Fibroblast of skin of left biceps (primary cell): ENCODE measurements at regions not wholly inside any gene's neighbourhood (a gene's known extent, or its start where the extent isn't known, plus 50 kb on each side); places are given as distances from the start of the nearest gene placed in this dataset.

Source experiments
- DNase-seq, 2 experiments: peaks; one replicate each; pipeline ENCODE4 v3.0.0-alpha.2; 2013; ENCODE audit warnings: low read depth in 2 of 2

DNA sequence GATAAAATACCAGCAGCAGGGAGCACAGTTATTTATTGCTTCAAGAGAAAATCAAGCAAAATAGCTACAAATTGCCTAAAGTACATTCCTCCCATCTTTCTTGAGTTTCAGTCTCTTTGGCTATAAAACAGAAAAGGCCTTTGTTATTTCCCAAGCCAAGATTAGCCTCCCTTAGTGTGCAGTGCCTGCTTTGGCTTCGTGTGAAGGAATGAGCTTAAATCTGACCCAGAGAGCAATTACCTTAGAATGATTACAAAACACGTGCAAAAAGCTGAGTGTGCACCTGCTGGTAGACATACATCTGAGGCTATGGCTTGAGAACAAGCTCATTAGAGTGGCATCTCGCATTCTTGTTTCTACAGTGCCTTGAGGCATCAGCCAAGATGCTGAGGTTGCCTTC, 250.8 kb downstream of the C4orf33 start:
- DNase-seq: no peak

DNA sequence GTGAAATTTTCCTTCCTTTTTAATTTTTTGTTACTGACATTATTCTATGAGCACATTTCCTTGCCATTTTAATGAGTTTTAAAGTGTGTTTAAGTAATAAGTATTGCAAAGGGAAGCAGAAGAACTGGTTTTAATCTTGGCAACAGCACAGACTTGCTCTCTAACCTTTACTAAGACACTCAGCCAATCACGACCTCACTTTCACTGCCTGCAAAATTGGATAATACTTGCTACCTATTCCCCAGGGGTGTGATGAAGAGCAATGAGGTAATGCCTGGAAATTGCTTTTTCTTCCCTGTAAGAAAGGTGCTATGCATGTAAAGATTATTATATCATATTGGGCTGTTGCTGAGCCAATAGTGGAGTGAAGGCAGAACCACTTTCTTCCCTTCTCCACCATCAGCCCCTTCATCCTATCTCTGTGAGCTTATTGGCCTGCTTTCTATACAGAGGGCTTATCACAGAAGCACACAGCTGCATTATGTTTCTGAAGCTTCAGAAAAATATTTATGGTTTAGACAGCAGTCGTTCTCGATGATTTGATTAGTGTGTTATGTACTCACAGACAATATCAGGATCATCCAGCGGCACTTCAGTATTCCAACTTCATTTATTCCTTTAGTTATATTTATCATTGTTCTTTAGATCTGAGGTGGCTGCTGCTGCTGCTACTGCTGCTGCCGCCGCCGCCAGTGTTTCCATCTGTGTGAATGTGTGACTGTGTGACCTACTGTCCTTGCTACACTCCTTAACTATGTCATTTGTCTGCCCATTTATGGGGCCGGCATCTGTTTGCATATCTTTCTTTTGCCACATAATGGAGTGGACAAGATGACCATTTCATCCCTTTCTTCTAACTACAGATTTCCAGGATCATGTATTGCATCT, 255.1 kb downstream of the C4orf33 start:
- DNase-seq: no peak

DNA sequence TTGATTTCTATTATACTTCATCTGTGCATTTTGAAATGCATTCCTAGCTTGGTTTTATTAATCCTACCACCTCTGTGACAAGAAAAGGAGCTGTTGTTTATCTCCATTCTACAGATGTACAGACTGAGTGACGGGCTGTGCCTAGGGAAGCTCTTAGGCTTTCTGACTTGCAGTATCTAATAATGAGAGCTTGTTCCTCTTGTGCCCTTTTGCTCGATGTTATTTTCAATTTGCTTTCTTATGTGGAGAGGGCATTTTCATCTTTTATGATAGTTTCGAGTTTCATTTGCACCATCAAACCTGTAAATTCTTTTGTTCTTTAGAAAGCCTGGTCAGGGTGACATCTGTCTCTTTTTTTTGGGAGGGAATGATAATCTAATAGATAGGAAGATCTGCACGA, 256.5 kb downstream of the C4orf33 start:
- no peak for DNase-seq

DNA sequence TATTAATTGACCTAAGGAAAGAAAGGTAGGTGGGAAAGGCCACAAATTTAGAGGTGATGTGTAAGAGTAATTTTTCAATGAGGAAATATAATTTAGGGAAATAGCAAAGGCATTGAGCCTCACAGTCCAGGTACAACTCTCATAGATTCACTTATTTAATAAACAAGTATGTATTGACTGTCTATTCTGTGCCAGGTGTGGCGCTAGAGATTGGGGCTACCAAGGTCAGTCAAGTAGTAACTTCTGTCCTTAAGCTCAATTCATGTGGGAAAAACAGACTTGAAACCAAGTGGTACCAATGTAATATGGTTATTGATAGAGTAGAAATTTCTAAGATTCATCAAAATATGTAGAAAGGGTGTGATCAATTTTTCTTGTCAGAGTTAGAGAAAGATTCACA, 257.5 kb downstream of the C4orf33 start:
- no peak for DNase-seq

DNA sequence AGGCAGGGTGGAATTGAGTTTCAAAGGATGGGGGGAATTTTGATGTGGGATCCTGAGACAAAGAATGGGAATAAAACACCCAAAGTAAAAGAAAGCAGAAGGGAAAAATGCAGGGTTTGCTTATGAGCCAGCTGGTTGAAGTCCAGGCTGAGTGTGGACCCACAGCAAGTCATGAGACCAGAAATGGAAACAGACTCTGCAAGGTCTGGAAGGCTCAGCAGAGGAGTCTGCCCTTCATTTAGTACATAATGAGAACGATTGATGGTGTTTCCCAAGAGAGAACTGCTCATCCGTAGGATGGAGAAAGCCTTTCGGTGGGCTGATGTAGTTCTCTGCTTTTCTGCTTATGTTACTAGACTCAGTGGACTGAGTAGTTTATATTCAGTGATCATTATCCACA, 259.1 kb downstream of the C4orf33 start:
- DNase-seq: no peak

DNA sequence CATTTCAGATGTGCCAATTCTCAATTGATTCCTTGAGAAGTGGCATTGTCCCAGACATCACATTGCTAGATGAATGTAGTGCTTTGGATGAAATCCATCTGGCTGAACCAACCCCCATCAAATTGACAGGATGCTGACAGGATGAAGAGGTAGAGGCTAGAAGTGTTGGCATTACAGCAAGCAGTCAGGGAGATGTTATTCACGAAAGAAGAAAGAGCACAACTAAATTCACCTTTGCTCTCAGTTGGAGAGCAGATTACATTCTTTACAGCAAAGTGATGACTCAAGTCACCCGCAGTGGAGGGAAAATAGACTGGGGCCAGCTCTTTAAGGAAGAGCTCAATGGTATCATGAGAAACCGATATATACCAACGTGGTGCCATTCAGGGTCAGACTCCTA, 259.6 kb downstream of the C4orf33 start:
- no peak for DNase-seq

DNA sequence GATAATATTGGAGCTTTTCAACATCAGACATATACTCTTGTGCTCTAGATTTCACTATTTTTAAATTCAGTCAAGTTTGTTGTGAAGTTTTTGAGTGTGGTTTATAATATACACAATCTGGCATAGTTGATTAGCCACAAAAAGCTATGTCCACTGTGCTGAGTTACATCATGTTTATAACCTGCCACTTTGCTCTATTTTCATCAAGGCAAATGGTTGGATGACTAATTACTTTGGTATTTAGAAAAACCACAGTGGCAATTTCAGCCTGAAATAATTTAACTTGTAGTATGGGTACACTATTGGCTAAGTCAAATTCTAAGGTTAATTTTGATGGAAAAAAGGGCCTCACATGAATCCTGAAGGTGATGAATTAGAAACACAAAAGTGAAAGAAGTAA, 262.6 kb downstream of the C4orf33 start:
- peak; percentile 32 to 33 for DNase-seq

DNA sequence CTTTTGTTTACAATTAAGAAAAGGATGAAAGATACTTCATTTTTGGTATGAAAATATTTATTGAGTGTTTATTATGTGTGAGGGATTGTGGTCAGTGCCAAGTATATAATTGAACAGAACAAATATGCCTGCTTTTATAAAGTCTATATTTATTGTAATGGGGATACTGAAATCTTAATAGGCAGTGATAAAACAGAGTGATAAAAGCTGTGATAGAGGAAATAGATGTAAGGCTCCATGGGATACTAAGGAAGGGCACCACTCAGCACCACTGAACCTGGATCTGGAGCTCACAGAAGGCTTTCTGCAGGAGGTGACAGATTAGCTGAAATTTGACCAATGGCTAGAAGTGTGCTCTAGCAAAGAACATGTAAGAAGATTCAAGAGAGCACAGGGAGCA, 263.5 kb downstream of the C4orf33 start:
- DNase-seq: no peak

DNA sequence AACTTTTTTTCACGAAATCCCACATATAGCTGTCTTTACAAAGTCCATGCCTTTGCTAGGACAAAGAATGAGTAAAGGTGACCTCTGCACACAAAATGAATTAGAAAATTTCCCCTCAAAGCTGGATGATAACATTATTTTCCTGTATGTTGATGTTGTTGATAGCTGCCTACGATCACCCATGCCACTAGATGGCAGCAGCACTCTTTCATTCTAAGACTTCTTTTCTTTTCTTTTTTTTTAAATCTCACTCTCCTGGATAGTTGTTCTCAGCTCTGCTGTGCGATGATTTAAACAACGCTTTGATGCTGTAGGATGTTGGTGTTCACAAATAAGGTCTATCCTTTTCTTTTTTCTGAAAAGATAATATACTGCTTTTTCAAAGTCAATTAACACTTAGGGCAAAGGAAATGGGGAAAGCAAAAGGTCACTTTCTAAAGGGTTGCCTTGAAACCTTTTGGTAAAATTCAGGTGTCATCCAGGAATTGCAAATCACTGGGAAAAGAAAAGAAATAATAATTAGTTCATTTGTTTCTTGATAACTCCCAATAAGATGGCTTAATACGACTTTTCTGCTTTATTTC, 266.8 kb downstream of the C4orf33 start:
- DNase-seq: peak in 1 of 2 experiments; percentile 29

DNA sequence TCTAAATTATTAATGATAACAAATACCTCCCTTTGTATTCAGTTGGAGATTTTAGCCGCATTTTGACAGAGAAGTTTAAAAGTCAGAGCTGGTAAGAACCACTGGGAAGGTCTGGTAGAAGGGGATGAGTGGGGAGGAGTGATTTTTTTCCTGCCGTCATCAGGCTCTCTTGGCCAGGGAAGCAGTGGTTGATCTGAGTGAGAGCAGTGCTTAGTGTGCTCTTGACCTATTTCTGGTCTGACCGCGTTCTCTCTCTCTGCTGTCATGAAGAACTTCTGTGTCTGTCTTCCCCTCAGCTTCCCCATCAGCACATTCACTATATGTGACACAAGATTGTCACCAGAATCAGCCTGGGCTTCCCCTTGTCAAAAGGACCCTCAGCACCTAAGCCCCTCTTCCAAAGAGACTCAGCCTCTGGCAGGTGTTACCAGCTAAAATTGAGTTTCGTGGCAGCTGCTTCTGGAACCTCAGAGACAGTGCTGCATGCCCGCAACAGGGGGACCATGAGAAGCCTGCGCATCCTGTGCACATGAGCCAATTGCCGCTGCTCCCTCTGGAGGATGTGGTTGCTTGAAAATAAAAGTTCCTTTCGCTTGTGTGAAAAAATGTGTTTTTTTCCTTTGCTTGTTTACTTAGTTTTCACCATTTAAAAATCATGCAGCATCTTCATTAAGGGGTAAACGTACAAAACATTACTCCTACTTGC, 268.9 kb downstream of the C4orf33 start:
- no peak for DNase-seq

DNA sequence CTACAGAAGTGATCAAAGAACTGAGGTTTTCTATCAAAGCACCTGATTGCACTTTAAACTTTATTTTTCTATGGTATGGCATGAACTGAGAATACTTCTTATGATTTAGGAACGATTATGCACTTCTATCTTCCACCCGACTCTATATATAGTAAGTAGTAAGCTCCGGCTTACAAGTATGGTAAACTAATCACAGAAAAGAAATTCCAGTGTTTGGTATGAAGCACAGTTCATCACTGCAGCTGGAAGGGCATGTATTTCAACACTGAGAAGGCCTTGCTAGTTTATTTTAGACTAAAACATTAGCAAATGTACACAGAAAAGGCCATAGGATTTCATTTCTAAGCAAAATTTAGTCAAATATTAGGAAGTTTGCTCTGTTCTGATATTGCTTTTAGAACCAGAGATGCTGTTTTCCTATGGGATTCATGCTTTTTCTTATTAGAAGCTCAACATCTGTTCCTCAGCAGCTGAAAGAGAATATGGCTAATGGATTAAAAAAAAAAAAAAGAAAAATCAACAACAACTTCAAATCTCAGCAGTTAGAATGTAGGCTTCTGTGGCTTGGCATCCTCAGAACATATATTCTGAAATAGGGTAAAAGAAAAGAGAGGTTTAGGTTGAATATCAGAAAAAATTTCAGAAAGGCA, 273.5 kb downstream of the C4orf33 start:
- no peak for DNase-seq

DNA sequence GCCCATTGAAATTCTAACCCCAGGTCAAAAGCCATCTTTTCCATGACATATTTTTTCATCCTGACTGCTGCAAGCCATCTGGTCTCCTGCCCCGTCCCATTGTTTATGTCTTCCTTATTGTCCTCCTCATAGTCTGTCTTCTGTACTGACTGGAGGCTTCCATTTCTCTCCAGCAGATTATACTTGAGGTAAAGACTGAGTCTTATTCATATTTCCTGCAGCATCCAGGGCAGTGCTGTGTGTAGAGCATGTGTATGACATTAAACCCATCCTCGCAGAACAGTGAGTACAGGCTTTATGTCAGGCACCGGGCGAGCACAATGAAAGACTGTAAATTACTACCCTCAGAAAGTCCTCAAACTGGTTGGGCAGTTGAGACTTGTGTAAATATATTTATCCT, 275.1 kb downstream of the C4orf33 start:
- DNase-seq: no peak

DNA sequence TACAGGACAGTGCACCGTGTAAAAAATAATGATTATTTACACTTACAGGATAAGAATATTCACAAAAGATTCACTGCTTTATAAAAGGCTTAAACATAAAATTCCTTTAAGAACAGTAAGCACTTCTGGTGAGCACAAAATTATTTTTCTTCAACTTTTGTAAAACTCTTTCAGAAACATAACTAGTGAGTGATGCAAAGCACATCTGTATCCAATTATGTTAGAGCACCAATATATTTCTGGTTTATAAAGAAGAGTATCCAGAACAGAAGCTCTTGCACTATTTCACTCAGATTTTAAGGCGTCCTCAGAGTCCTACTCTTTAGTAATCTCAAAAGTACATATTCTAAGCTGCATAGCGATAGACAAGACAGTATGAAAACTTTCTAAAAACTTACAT, 276.0 kb downstream of the C4orf33 start:
- DNase-seq: no peak

DNA sequence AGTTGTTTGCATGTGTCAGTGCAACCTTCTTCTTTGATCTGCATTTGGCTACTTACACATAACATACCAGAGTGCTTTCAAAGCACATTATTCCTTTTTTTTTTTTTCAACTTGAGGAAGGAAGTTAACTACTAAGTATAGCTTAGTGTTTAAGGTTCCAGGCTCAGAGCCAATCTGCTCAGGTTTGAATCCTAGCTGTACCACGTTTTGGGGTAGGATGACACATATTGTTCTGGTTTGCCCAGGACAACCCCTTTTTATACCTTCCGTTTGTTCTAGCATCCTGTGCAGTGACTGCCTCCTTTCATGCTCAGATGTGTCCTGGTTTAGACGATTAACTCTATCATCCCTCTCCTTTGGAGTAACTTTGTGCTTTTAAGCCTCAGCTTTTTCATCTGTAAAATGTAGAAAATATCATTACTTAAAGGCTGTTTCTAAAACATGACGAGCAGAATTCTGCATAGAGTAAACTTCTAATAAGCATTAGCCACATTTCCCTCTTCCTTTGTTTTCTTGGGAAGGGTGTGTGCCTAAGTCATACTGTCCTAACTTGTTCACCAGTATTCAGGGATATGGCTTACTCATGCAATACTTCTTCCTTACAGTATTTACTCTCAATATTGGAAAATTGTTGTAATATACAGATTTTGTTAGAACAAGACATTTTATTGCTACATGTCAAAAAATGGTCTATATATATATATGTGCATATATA, 281.3 kb downstream of the C4orf33 start:
- no peak for DNase-seq

DNA sequence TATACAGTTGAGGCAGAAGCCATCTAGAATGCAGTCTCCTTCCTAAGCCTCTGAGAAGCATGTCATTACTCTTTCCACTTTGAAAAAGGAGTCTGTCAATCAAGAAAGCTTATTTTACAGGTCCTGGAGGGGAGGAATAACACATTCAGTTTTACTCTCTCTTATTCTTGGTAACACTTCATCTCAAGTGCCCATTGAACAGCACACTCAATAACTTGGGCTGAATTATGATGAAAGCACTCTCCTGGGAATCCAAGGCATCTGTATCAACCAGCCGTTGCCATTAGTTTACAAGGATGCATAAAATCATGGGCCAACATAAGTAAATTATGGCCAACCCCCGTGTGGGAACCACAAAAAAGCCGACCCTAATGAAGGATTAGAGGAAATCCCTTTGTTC, 282.4 kb downstream of the C4orf33 start:
- DNase-seq: no peak

DNA sequence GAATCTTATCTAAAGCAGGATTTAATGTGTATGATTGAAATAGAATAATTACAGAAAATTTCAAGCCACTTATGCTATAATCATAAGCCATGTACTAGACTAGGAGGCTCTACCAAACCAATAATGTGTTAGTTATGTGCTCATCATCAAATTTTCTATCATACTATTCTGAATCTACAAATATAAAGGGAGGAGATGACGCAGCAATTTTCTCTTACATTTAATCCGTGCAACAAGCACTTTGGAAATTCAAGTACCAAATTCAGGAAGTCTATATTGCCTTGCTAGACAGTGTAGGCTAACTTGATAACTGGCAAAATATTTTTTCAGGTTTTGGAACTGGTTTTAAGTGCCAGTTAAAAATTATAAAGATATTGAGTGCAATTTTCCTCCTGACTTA, 283.5 kb downstream of the C4orf33 start:
- no peak for DNase-seq

DNA sequence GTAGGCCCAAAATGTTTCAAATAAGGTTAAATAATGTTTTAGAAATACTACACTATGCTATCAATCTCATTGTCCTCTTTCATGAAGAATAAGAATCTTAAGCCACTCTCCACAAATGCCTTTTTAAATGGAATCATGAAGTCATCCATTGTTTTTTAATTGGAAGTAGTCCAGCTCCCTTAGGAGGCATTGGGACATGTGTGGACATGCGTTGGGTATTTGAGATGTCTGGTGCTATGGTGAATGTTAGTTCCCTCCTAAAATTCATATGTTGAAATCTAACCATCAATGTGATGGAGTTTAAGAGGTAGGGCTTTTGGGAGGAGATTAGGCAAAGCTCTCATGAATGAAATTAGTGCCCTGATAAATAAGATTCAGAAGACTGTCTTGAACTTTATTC, 289.0 kb downstream of the C4orf33 start:
- no peak for DNase-seq

DNA sequence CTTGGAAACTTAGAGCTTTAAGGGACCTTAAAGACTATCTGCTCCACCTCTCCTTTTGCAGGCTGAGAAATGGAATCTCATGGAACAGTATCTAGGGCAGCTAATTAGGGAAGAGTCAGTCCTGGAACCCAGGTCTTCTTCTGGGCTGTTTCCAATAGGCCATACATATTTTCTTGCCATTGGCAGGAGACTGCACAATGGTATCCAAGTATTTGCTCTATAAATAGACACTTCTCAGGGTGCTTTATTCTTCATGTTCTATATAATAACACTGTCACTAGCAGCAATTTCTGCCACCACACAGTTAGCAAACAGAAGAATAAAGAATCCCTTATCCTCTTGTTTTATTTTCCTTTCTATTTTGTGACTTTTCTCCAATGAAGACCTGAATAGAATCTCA, 291.7 kb downstream of the C4orf33 start:
- no peak for DNase-seq

DNA sequence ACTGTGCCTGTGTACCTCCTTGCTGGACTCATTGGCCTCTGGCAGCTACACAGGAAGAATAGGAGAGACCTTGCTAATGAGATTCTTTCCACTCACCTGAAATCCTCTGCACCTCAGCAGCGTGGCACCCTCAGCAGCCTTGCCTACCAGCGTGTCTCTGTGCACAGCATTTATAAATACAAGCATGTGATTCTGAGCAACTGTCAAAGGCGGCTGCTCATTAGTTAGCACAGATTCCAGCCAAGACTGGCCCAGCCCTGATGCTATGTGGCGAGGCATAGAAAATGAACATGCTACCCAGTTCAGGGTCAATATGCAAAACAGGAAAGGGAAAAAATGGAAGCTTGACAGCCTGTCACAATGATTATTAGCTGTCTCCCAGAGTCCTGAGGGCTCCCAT, 298.0 kb downstream of the C4orf33 start:
- no peak for DNase-seq

DNA sequence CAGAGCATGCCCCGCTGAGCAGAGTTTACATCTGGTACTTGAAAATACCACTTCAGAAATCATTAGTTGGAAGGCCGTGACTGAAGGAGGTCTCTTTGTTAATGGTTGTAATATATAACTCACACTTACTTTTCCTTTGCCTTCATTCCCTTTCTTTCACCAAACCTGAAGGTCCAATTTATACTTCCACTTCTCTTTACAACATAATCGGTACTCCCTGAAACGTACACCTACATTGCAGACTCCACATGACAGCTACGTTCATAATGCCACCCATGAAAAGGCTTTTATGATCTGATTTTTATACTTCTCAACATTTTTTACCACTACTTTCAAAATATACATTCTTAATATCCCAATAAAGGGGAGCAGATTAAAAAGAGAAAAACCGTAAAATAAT, 298.7 kb downstream of the C4orf33 start:
- DNase-seq: no peak

DNA sequence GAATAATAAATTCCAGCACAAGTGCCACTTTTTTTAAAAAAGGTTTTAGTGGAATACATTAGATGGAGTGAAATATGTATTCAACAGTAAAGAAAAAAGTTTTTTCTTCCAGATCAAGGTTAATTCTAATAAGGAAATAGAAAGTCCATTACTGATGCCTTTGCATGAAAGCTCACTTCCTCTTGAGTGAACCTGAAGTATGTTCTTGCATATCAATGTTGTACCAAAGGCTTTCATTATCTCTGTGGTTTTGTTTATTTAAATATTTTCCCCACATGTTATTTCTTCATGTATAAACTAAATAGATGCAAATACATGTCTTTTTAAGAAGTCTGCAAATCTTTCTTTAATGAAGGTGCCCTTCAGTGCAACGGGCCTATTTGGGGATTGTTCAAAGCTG, 307.9 kb downstream of the C4orf33 start:
- no peak for DNase-seq

DNA sequence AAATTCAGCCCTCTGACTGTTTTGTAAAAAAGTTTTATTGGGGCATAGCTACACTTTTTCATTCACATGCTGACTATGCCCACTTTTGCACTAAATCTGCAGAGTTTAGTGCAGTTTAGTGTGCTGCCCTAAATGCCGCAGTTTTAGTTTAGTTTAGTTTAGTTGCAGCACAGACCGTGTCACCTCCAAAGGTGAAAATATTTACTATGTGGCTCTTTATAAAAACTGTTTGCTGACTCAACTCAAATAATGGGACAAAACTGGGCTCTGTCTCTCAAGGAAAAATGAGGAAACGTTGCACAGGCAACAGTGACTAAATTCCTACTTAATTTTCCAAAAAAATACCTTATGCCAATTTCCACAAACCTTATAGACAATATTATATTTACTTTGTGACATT, 314.2 kb downstream of the C4orf33 start:
- DNase-seq: no peak
